Hepatocyte (in vitro differentiated cells): ENCODE measurements at regions not wholly inside any gene's neighbourhood (a gene's known extent, or its start where the extent isn't known, plus 50 kb on each side); places are given as distances from the start of the nearest gene placed in this dataset.

Experiments used
- DNase-seq: peaks from one replicate; pipeline ENCODE4 v3.0.0-alpha.2; 2016; ENCODE audit warnings: low spot score
- H2AFZ ChIP-seq: fragments of 200-600 bp; sonication (generic); 2 replicates; pipeline ENCODE4 v1.6.0; 2016; ENCODE audit warnings: antibody characterized with exemption, mild to moderate bottlenecking
- H3K27ac ChIP-seq: fragments of 200-600 bp; sonication (generic); 2 replicates; pipeline ENCODE4 v1.5.1; 2016; ENCODE audit warnings: mild to moderate bottlenecking
- H3K27me3 ChIP-seq: fragments of 200-600 bp; sonication (generic); 2 replicates; pipeline ENCODE4 v1.6.1; 2016
- H3K36me3 ChIP-seq: fragments of 200-600 bp; sonication (generic); replicated peaks from 2 replicates; pipeline ENCODE4 v1.5.1; 2016; ENCODE audit warnings: low read depth; ENCODE audit not compliant: insufficient read depth
- H3K4me1 ChIP-seq: fragments of 200-600 bp; sonication (generic); 2 replicates; pipeline ENCODE4 v1.5.1; 2016; ENCODE audit warnings: mild to moderate bottlenecking, moderate library complexity; ENCODE audit not compliant: insufficient read depth
- H3K4me2 ChIP-seq: fragments of 200-600 bp; sonication (generic); 2 replicates; pipeline ENCODE4 v1.6.0; 2016
- H3K4me3 ChIP-seq: fragments of 200-600 bp; sonication (generic); 2 replicates; pipeline ENCODE4 v1.5.1; 2016; ENCODE audit warnings: mild to moderate bottlenecking
- H3K79me2 ChIP-seq: fragments of 200-600 bp; sonication (generic); 2 replicates; pipeline ENCODE4 v1.6.0; 2017; ENCODE audit warnings: mild to moderate bottlenecking
- H3K9me2 ChIP-seq: fragments of 200-600 bp; sonication (generic); replicated peaks from 2 replicates; pipeline ENCODE4 v1.6.0; 2017; ENCODE audit warnings: mild to moderate bottlenecking; ENCODE audit not compliant: insufficient read depth
- H3K9me3 ChIP-seq: fragments of 200-600 bp; sonication (generic); 2 replicates; pipeline ENCODE4 v1.5.1; 2016; ENCODE audit warnings: low read depth, mild to moderate bottlenecking
- H4K20me1 ChIP-seq: fragments of 200-600 bp; sonication (generic); 2 replicates; pipeline ENCODE4 v1.6.0; 2016; ENCODE audit warnings: mild to moderate bottlenecking; ENCODE audit not compliant: insufficient read depth, poor library complexity, severe bottlenecking
- EZH2 ChIP-seq: fragments of 200-600 bp; sonication (generic); IDR thresholded peaks from 2 replicates; pipeline ENCODE4 v1.6.1; 2016; ENCODE audit warnings: antibody characterized with exemption, mild to moderate bottlenecking, borderline replicate concordance
- EZH2phosphoT487 ChIP-seq: fragments of 200-600 bp; sonication (generic); IDR thresholded peaks from one replicate; pipeline ENCODE4 v1.6.1; 2018; ENCODE audit warnings: antibody characterized with exemption, mild to moderate bottlenecking, low read depth, moderate library complexity; ENCODE audit not compliant: unreplicated experiment, severe bottlenecking
- WGBS: methylation state at CpG from one replicate; pipeline ENCODE4 v1.1.6; 2016; ENCODE audit warnings: low lambda C conversion rate; ENCODE audit errors: missing lambda C conversion rate; 5-methylcytosine and 5-hydroxymethylcytosine counted together
- TF ChIP-seq, protein P1 (sequence below): fragments of 200-600 bp; sonication (generic); IDR thresholded peaks from 2 replicates; pipeline ENCODE4 v1.5.1; 2016; ENCODE audit warnings: antibody characterized with exemption, mild to moderate bottlenecking; ENCODE audit not compliant: poor library complexity

DNA sequence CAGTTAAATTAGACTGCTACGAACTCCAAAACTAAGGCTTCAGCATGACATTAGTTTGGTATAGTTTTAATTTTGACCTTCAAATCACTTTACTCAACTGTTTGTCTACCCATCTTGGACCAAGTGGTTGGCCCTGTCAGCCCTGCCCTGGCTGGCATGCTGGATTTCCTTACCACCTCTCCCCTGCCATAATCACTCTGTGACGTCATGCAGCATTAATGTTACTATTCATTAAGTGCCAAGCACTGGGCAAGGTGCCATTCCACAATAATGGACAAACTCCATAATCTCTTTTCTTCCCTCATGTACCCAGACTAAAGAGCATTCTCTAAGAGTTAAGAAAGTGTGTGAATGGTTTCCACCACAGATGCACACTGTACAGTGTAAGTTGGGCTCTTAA is 277.0 kb upstream of the INTU start:
- DNase-seq: no peak
- Histone ChIP-seq H3K9me3 (no peaks in the 10 kb centered on the region), H3K4me2 (no peak overlapping the region), H3K79me2 (no peaks in the 10 kb centered on the region), H3K36me3 (no peaks in the 10 kb centered on the region), H4K20me1 (no peaks in the 10 kb centered on the region), H3K4me1 (no peaks in the 10 kb centered on the region), H2AFZ (no peak overlapping the region), H3K27me3 (no peaks in the 10 kb centered on the region), H3K9me2 (no peaks in the 10 kb centered on the region), H3K27ac (no peak overlapping the region), H3K4me3 (no peak overlapping the region)
- TF ChIP-seq EZH2phosphoT487 (no peak), EZH2 (no peak)
- TF ChIP-seq, protein P1, sequence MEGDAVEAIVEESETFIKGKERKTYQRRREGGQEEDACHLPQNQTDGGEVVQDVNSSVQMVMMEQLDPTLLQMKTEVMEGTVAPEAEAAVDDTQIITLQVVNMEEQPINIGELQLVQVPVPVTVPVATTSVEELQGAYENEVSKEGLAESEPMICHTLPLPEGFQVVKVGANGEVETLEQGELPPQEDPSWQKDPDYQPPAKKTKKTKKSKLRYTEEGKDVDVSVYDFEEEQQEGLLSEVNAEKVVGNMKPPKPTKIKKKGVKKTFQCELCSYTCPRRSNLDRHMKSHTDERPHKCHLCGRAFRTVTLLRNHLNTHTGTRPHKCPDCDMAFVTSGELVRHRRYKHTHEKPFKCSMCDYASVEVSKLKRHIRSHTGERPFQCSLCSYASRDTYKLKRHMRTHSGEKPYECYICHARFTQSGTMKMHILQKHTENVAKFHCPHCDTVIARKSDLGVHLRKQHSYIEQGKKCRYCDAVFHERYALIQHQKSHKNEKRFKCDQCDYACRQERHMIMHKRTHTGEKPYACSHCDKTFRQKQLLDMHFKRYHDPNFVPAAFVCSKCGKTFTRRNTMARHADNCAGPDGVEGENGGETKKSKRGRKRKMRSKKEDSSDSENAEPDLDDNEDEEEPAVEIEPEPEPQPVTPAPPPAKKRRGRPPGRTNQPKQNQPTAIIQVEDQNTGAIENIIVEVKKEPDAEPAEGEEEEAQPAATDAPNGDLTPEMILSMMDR: no peak
- WGBS: 82% methylated on average over 2 of the region's 2 CpGs

- H3K79me2 ChIP-seq: no peaks in the 10 kb centered on the region
- H3K27ac ChIP-seq: no peak overlapping the region
- no peak for DNase-seq
- TF ChIP-seq, protein P1: no peak
- TF ChIP-seq EZH2phosphoT487: no peak
- TF ChIP-seq EZH2: no peak
- H3K36me3 ChIP-seq: no peaks in the 10 kb centered on the region
- H3K9me2 ChIP-seq: no peaks in the 10 kb centered on the region
- no peaks in the 10 kb centered on the region for H4K20me1 ChIP-seq
- H3K4me2 ChIP-seq: no peak overlapping the region
- no peak overlapping the region for H3K4me3 ChIP-seq
- no peaks in the 10 kb centered on the region for H3K9me3 ChIP-seq
- H3K27me3 ChIP-seq: no peaks in the 10 kb centered on the region
- no peak overlapping the region for H2AFZ ChIP-seq
- no peaks in the 10 kb centered on the region for H3K4me1 ChIP-seq
Observed at GRCh38 chr4:127357765-127358164, 275.0 kb upstream of the INTU start.

GRCh38 chr4:127362686-127363085 is 270.1 kb upstream of the INTU start:
- no peak for TF ChIP-seq EZH2phosphoT487
- TF ChIP-seq EZH2: no peak
- TF ChIP-seq, protein P1: no peak
- DNase-seq: no peak
- Histone ChIP-seq H3K4me1 (no peaks in the 10 kb centered on the region), H3K9me2 (no peaks in the 10 kb centered on the region), H4K20me1 (no peaks in the 10 kb centered on the region), H3K27ac (no peak overlapping the region), H3K79me2 (no peaks in the 10 kb centered on the region), H3K4me3 (no peak overlapping the region), H3K4me2 (no peak overlapping the region), H3K36me3 (no peaks in the 10 kb centered on the region), H3K27me3 (no peaks in the 10 kb centered on the region), H2AFZ (no peak overlapping the region), H3K9me3 (no peaks in the 10 kb centered on the region)

DNA sequence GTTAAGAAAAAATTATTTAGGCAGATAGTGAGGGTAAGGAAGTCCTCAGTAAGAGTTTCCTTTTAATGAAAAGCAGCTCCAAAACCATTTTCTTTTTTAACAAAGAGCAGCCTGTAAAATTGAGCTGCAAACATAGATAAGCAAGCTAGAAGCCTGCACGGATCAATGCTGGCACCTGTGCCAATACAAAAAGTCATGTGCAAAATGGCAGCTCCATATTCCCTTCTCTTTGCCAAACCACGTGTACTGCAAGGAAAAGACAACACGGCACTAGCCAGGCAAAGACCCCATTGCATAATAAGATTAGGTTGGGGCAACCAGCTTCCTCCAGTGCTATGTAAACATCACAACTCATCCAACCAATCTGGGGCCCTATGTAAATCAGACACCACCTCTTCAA is 268.4 kb upstream of the INTU start:
- TF ChIP-seq EZH2phosphoT487: no peak
- TF ChIP-seq, protein P1: no peak
- no peak overlapping the region for H2AFZ ChIP-seq

More for the DNA sequence above, 268.4 kb upstream of the INTU start:
- DNase-seq: no peak
- Histone ChIP-seq H3K27ac (no peak overlapping the region), H4K20me1 (no peaks in the 10 kb centered on the region), H3K4me2 (no peak overlapping the region), H3K79me2 (no peaks in the 10 kb centered on the region), H3K4me3 (no peak overlapping the region), H3K36me3 (no peaks in the 10 kb centered on the region), H3K9me2 (no peaks in the 10 kb centered on the region), H3K9me3 (no peaks in the 10 kb centered on the region), H3K27me3 (no peaks in the 10 kb centered on the region), H3K4me1 (no peaks in the 10 kb centered on the region)
- 76% methylated on average over 3 of the region's 3 CpGs for WGBS
